ENCODE measurements at regions not wholly inside any gene's neighbourhood (a gene's known extent, or its start where the extent isn't known, plus 50 kb on each side); places are given as distances from the start of the nearest gene placed in this dataset.

- peaks cover 0 to 6% (median 0%) of the 10 kb centered on the region in 7 donors for H3K9me3 Mint-ChIP-seq
- ATAC-seq (ENCODE audit: low read depth in 2 of 2) (no peak), DNase-seq (no peak)
- no peak overlapping the region for H3K4me3 ChIP-seq (ENCODE audit: low read depth, low read length)
- H3K36me3 ChIP-seq (ENCODE audit: control insufficient read depth, insufficient read depth, low read length) = no peaks in the 10 kb centered on the region
- H3K9me3 ChIP-seq (ENCODE audit: control insufficient read depth in 2 of 2, low read length in 2 of 2) = no peaks in the 10 kb centered on the region
- H3K27me3 Mint-ChIP-seq = peaks cover 13% of the 10 kb centered on the region
- no peak overlapping the region for H3K27ac Mint-ChIP-seq
- H3K4me1 ChIP-seq (ENCODE audit: control insufficient read depth, insufficient read depth, low read length, poor library complexity, severe bottlenecking) = no peaks in the 10 kb centered on the region
- no peaks in the 10 kb centered on the region for H3K4me1 Mint-ChIP-seq
- no peak overlapping the region for H3K4me3 Mint-ChIP-seq
- no peak overlapping the region for H3K27ac ChIP-seq (ENCODE audit: insufficient read depth, low read length, poor library complexity, severe bottlenecking)
- no peaks in the 10 kb centered on the region for H3K36me3 Mint-ChIP-seq
- peaks cover 5% of the 10 kb centered on the region for H3K27me3 ChIP-seq (ENCODE audit: control insufficient read depth, insufficient read depth, low read length)
Measured at GRCh38 chr10:69710008-69710888, 80.2 kb downstream of the FAM241B start.

DNA sequence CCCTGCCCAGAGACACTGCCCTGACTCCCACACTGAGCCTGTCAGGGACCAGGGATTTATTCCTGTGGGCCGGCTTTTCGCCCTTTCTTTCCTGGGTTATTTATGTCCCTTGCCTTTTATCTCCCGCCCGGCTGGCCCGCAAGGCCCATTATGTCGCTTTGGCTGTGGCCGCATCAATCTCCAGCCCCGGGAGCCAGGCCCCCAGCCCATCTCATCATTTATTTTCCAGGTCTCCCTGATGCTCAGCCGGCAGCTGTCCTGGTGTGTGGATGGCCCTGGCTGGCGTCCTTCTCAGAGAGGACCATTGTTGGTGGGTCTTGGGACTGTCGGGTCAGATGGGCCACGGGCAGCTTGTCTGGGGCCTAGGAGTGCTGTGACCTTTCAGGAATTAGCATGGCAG, 82.3 kb downstream of the FAM241B start:
- H3K36me3 Mint-ChIP-seq = no peaks in the 10 kb centered on the region
- Histone ChIP-seq H3K27me3 (ENCODE audit: control insufficient read depth, insufficient read depth, low read length) (no peaks in the 10 kb centered on the region), H3K27ac (ENCODE audit: insufficient read depth, low read length, poor library complexity, severe bottlenecking) (no peak overlapping the region), H3K4me3 (ENCODE audit: low read depth, low read length) (no peak overlapping the region), H3K9me3 (ENCODE audit: control insufficient read depth in 2 of 2, low read length in 2 of 2) (no peaks in the 10 kb centered on the region), H3K36me3 (ENCODE audit: control insufficient read depth, insufficient read depth, low read length) (no peaks in the 10 kb centered on the region), H3K4me1 (ENCODE audit: control insufficient read depth, insufficient read depth, low read length, poor library complexity, severe bottlenecking) (no peaks in the 10 kb centered on the region)
- no peaks in the 10 kb centered on the region for H3K4me1 Mint-ChIP-seq
- peaks cover 8% of the 10 kb centered on the region for H3K27me3 Mint-ChIP-seq
- H3K4me3 Mint-ChIP-seq = no peak overlapping the region
- H3K27ac Mint-ChIP-seq = no peak overlapping the region
- peaks cover 0 to 6% (median 0%) of the 10 kb centered on the region in 7 donors for H3K9me3 Mint-ChIP-seq
- ATAC-seq (ENCODE audit: low read depth in 2 of 2) = no peak
- no peak for DNase-seq

DNA sequence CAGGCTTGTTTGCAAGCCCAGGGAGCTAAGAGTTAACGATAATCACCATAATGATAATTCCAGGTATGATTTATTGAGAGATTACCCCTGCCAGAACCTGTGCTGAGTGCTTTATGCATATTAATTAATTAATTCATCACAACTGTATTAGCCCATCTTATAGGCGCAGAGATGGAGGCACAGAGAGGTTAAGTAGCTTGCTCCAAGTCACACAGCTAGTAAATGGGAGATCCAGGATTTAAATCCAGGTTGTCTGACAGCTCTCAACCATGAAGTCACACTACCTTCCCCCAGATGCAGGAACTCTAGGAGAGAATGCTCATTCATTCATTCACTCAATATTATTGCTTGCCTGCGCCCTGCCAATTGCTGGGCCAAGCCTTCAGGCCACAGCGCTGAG, 84.5 kb downstream of the FAM241B start:
- Mint-ChIP-seq H3K4me3 (no peak overlapping the region), H3K27ac (no peak overlapping the region), H3K4me1 (no peaks in the 10 kb centered on the region), H3K27me3 (peaks cover 10% of the 10 kb centered on the region), H3K9me3 (peaks cover 0 to 5% (median 0%) of the 10 kb centered on the region in 7 donors), H3K36me3 (no peaks in the 10 kb centered on the region)
- Histone ChIP-seq H3K9me3 (ENCODE audit: control insufficient read depth in 2 of 2, low read length in 2 of 2) (no peaks in the 10 kb centered on the region), H3K27me3 (ENCODE audit: control insufficient read depth, insufficient read depth, low read length) (no peaks in the 10 kb centered on the region), H3K36me3 (ENCODE audit: control insufficient read depth, insufficient read depth, low read length) (no peaks in the 10 kb centered on the region), H3K4me3 (ENCODE audit: low read depth, low read length) (no peak overlapping the region), H3K4me1 (ENCODE audit: control insufficient read depth, insufficient read depth, low read length, poor library complexity, severe bottlenecking) (no peaks in the 10 kb centered on the region), H3K27ac (ENCODE audit: insufficient read depth, low read length, poor library complexity, severe bottlenecking) (no peak overlapping the region)
- no peak for DNase-seq
- no peak for ATAC-seq (ENCODE audit: low read depth in 2 of 2)

- Mint-ChIP-seq H3K9me3 (peaks cover 0 to 2% (median 0%) of the 10 kb centered on the region in 7 donors), H3K27ac (no peak overlapping the region), H3K4me1 (no peaks in the 10 kb centered on the region), H3K4me3 (no peak overlapping the region), H3K27me3 (peaks cover 10% of the 10 kb centered on the region), H3K36me3 (no peaks in the 10 kb centered on the region)
- Histone ChIP-seq H3K4me1 (ENCODE audit: control insufficient read depth, insufficient read depth, low read length, poor library complexity, severe bottlenecking) (no peaks in the 10 kb centered on the region), H3K36me3 (ENCODE audit: control insufficient read depth, insufficient read depth, low read length) (no peaks in the 10 kb centered on the region), H3K9me3 (ENCODE audit: control insufficient read depth in 2 of 2, low read length in 2 of 2) (no peaks in the 10 kb centered on the region), H3K4me3 (ENCODE audit: low read depth, low read length) (no peak overlapping the region), H3K27ac (ENCODE audit: insufficient read depth, low read length, poor library complexity, severe bottlenecking) (no peak overlapping the region), H3K27me3 (ENCODE audit: control insufficient read depth, insufficient read depth, low read length) (no peaks in the 10 kb centered on the region)
- DNase-seq (no peak), ATAC-seq (ENCODE audit: low read depth in 2 of 2) (no peak)
Measured at GRCh38 chr10:69715156-69715898, 85.3 kb downstream of the FAM241B start.

GRCh38 chr10:69715899-69716606, 85.7 kb upstream of the COL13A1 start:
- H3K27ac Mint-ChIP-seq = no peak overlapping the region

DNA sequence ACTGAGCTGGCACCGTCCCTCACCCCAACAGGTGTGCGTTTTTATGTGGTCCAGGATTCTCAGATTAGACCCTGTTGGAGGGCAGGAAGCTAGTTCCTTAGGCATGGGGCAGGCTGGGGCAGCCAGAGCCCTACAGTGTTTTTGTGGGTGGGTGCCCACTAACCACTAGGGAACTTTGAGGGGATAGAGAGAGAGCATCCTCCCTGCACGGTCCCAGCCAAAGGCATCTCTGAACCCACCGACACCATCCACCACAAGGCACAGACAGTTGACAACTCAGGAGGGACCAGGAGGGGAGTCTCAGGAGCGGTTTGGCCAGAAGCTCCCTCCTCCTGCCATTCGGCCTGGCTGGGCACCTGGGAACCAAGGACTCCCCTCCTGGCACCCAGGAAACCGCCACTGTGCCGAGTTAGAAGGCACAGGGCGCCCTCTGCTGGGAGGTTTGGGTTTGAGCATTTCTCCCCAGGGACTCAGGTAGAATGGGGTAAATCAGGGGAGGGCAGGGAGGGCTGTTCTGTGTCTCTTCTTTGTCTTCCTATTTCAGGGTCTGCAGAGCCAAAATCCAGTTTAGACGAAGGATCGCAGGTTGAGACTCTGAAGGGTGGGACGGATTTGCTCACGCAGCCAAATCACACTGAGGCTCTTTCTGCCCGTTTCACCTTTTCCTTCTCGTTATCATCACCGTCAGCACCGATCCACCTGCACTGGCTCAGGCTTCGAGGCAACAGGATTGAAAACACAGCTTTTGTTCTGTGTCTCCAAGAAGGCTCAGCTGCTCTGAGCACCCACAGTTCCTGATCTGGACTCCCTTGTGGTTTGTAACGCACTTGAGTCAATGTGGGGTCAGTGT, 84.8 kb upstream of the COL13A1 start:
- H3K9me3 ChIP-seq (ENCODE audit: control insufficient read depth in 2 of 2, low read length in 2 of 2) = no peaks in the 10 kb centered on the region
- H3K27me3 ChIP-seq (ENCODE audit: control insufficient read depth, insufficient read depth, low read length) = no peaks in the 10 kb centered on the region
- H3K4me3 ChIP-seq (ENCODE audit: low read depth, low read length) = no peak overlapping the region
- ATAC-seq (ENCODE audit: low read depth in 2 of 2) (no peak), DNase-seq (peak in 2 of 3 donors; percentile 22 to 48)
- no peaks in the 10 kb centered on the region for H3K4me1 ChIP-seq (ENCODE audit: control insufficient read depth, insufficient read depth, low read length, poor library complexity, severe bottlenecking)
- no peaks in the 10 kb centered on the region for H3K36me3 ChIP-seq (ENCODE audit: control insufficient read depth, insufficient read depth, low read length)
- Mint-ChIP-seq H3K4me1 (no peaks in the 10 kb centered on the region), H3K27me3 (peaks cover 6% of the 10 kb centered on the region), H3K36me3 (no peaks in the 10 kb centered on the region), H3K9me3 (peaks cover 0 to 2% (median 0%) of the 10 kb centered on the region in 7 donors), H3K27ac (peak overlapping the region in 1 of 3 donors; percentile 8), H3K4me3 (no peak overlapping the region)
- H3K27ac ChIP-seq (ENCODE audit: insufficient read depth, low read length, poor library complexity, severe bottlenecking) = no peak overlapping the region

More at GRCh38 chr10:69715899-69716606, 85.7 kb upstream of the COL13A1 start:
- no peaks in the 10 kb centered on the region for H3K27me3 ChIP-seq (ENCODE audit: control insufficient read depth, insufficient read depth, low read length)
- no peak for DNase-seq
- no peak overlapping the region for H3K27ac ChIP-seq (ENCODE audit: insufficient read depth, low read length, poor library complexity, severe bottlenecking)
- no peaks in the 10 kb centered on the region for H3K4me1 ChIP-seq (ENCODE audit: control insufficient read depth, insufficient read depth, low read length, poor library complexity, severe bottlenecking)
- H3K4me3 ChIP-seq (ENCODE audit: low read depth, low read length) = no peak overlapping the region
- no peaks in the 10 kb centered on the region for H3K9me3 ChIP-seq (ENCODE audit: control insufficient read depth in 2 of 2, low read length in 2 of 2)
- ATAC-seq (ENCODE audit: low read depth in 2 of 2) = no peak
- Mint-ChIP-seq H3K36me3 (no peaks in the 10 kb centered on the region), H3K27me3 (peaks cover 10% of the 10 kb centered on the region), H3K9me3 (peaks cover 0 to 2% (median 0%) of the 10 kb centered on the region in 7 donors), H3K4me1 (no peaks in the 10 kb centered on the region), H3K4me3 (no peak overlapping the region)
- no peaks in the 10 kb centered on the region for H3K36me3 ChIP-seq (ENCODE audit: control insufficient read depth, insufficient read depth, low read length)

- Histone ChIP-seq H3K36me3 (ENCODE audit: control insufficient read depth, insufficient read depth, low read length) (no peaks in the 10 kb centered on the region), H3K9me3 (ENCODE audit: control insufficient read depth in 2 of 2, low read length in 2 of 2) (no peaks in the 10 kb centered on the region), H3K4me1 (ENCODE audit: control insufficient read depth, insufficient read depth, low read length, poor library complexity, severe bottlenecking) (no peaks in the 10 kb centered on the region), H3K27ac (ENCODE audit: insufficient read depth, low read length, poor library complexity, severe bottlenecking) (no peak overlapping the region), H3K27me3 (ENCODE audit: control insufficient read depth, insufficient read depth, low read length) (no peaks in the 10 kb centered on the region), H3K4me3 (ENCODE audit: low read depth, low read length) (no peak overlapping the region)
- Mint-ChIP-seq H3K4me3 (no peak overlapping the region), H3K36me3 (no peaks in the 10 kb centered on the region), H3K27ac (no peak overlapping the region), H3K27me3 (peaks cover 15% of the 10 kb centered on the region), H3K9me3 (peaks cover 0 to 1% (median 0%) of the 10 kb centered on the region in 7 donors), H3K4me1 (no peaks in the 10 kb centered on the region)
- DNase-seq = no peak
- no peak for ATAC-seq (ENCODE audit: low read depth in 2 of 2)
Measured at GRCh38 chr10:69718951-69719350, 82.8 kb upstream of the COL13A1 start.
